ENCODE measurements at regions not wholly inside any gene's neighbourhood (a gene's known extent, or its start where the extent isn't known, plus 50 kb on each side); places are given as distances from the start of the nearest gene placed in this dataset.

GRCh38 chr14:58963873-58964597 lies 224.4 kb upstream of the DAAM1 start:
- Mint-ChIP-seq H3K36me3 (no peaks in the 10 kb centered on the region), H3K9me3 (peaks cover 2 to 5% of the 10 kb centered on the region in 2 donors), H3K27me3 (ENCODE audit: low read depth in 2 of 2) (no peaks in the 10 kb centered on the region), H3K4me1 (no peaks in the 10 kb centered on the region), H3K27ac (no peak overlapping the region), H3K4me3 (no peak overlapping the region)
- ATAC-seq = no peak
- H3K36me3 ChIP-seq (ENCODE audit: control insufficient read depth, insufficient read depth, low read length) = no peaks in the 10 kb centered on the region
- H3K4me3 ChIP-seq (ENCODE audit: low read length) = no peak overlapping the region
- DNase-seq = no peak
- no peaks in the 10 kb centered on the region for H3K4me1 ChIP-seq (ENCODE audit: control insufficient read depth, insufficient read depth, low read length)
- intact Hi-C loops (cut with micrococcal nuclease) = no loop called here
- H3K27ac ChIP-seq (ENCODE audit: low read length) = no peak overlapping the region
- 91% methylated on average over 4 of the region's 5 CpGs for WGBS (ENCODE audit: insufficient coverage)
- TF ChIP-seq CTCF (IDR thresholded peaks at IDR 0.05) = no peak
- H3K9me3 ChIP-seq (ENCODE audit: control insufficient read depth, insufficient read depth, low read length) = no peaks in the 10 kb centered on the region
- no peaks in the 10 kb centered on the region for H3K27me3 ChIP-seq (ENCODE audit: control insufficient read depth, insufficient read depth, low read length)

GRCh38 chr14:58964598-58964928 lies 223.9 kb upstream of the DAAM1 start:
- H3K9me3 ChIP-seq (ENCODE audit: control insufficient read depth, insufficient read depth, low read length) = no peaks in the 10 kb centered on the region
- Mint-ChIP-seq H3K4me3 (no peak overlapping the region), H3K9me3 (peaks cover 2 to 5% of the 10 kb centered on the region in 2 donors), H3K27ac (no peak overlapping the region), H3K36me3 (no peaks in the 10 kb centered on the region), H3K4me1 (no peaks in the 10 kb centered on the region), H3K27me3 (ENCODE audit: low read depth in 2 of 2) (no peaks in the 10 kb centered on the region)
- H3K4me1 ChIP-seq (ENCODE audit: control insufficient read depth, insufficient read depth, low read length) = no peaks in the 10 kb centered on the region
- no peaks in the 10 kb centered on the region for H3K36me3 ChIP-seq (ENCODE audit: control insufficient read depth, insufficient read depth, low read length)
- H3K27ac ChIP-seq (ENCODE audit: low read length) = no peak overlapping the region
- ATAC-seq = no peak
- no peak for DNase-seq
- no peaks in the 10 kb centered on the region for H3K27me3 ChIP-seq (ENCODE audit: control insufficient read depth, insufficient read depth, low read length)
- WGBS (ENCODE audit: insufficient coverage) = 98% methylated on average over 9 of the region's 9 CpGs
- TF ChIP-seq CTCF (IDR thresholded peaks at IDR 0.05) = no peak
- H3K4me3 ChIP-seq (ENCODE audit: low read length) = no peak overlapping the region
- intact Hi-C loops (cut with micrococcal nuclease) = no loop called here

- no peaks in the 10 kb centered on the region for H3K9me3 ChIP-seq (ENCODE audit: control insufficient read depth, insufficient read depth, low read length)
- ATAC-seq = no peak
- H3K27ac ChIP-seq (ENCODE audit: low read length) = no peak overlapping the region
- Mint-ChIP-seq H3K27me3 (ENCODE audit: low read depth in 2 of 2) (no peaks in the 10 kb centered on the region), H3K36me3 (no peaks in the 10 kb centered on the region), H3K4me3 (no peak overlapping the region), H3K4me1 (no peaks in the 10 kb centered on the region), H3K27ac (no peak overlapping the region), H3K9me3 (peaks cover 2 to 5% of the 10 kb centered on the region in 2 donors)
- no peak for DNase-seq
- no peak for TF ChIP-seq CTCF (IDR thresholded peaks at IDR 0.05)
- H3K36me3 ChIP-seq (ENCODE audit: control insufficient read depth, insufficient read depth, low read length) = no peaks in the 10 kb centered on the region
- 85% methylated on average over 1 of the region's 1 CpG for WGBS (ENCODE audit: insufficient coverage)
- no peaks in the 10 kb centered on the region for H3K27me3 ChIP-seq (ENCODE audit: control insufficient read depth, insufficient read depth, low read length)
- intact Hi-C loops (cut with micrococcal nuclease) = no loop called here
- H3K4me3 ChIP-seq (ENCODE audit: low read length) = no peak overlapping the region
- H3K4me1 ChIP-seq (ENCODE audit: control insufficient read depth, insufficient read depth, low read length) = no peaks in the 10 kb centered on the region
Observed at GRCh38 chr14:58965601-58966000, 222.9 kb upstream of the DAAM1 start.

DNA sequence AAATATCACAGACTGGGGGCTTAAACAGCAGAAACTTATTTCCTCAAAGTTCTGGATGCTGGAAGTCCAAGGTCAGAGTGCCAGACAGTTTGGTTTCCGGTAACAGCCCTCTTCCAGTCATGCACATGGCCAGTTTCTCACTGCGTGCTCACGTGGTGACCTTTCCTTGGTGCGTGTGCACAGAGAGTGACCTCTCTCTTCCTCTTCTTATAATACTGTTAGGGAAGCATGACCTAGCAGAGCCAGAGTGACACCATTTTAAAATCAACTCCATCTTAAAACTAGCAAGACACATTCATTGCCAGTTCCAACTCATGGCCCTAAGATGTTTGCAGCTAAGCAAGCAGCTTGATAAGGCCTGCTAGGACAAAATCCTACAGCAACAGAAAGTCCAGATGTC lies 221.5 kb upstream of the DAAM1 start:
- WGBS (ENCODE audit: insufficient coverage) = 90% methylated on average over 4 of the region's 4 CpGs

More for the DNA sequence above, 221.5 kb upstream of the DAAM1 start:
- Mint-ChIP-seq H3K27me3 (ENCODE audit: low read depth in 2 of 2) (no peaks in the 10 kb centered on the region), H3K9me3 (peaks cover 2 to 5% of the 10 kb centered on the region in 2 donors), H3K4me3 (no peak overlapping the region), H3K4me1 (no peaks in the 10 kb centered on the region), H3K36me3 (no peaks in the 10 kb centered on the region), H3K27ac (no peak overlapping the region)
- no peak overlapping the region for H3K4me3 ChIP-seq (ENCODE audit: low read length)
- no peak for TF ChIP-seq CTCF (IDR thresholded peaks at IDR 0.05)
- no peak overlapping the region for H3K27ac ChIP-seq (ENCODE audit: low read length)
- no peaks in the 10 kb centered on the region for H3K27me3 ChIP-seq (ENCODE audit: control insufficient read depth, insufficient read depth, low read length)
- H3K4me1 ChIP-seq (ENCODE audit: control insufficient read depth, insufficient read depth, low read length) = no peaks in the 10 kb centered on the region
- no peaks in the 10 kb centered on the region for H3K36me3 ChIP-seq (ENCODE audit: control insufficient read depth, insufficient read depth, low read length)
- no peak for DNase-seq
- H3K9me3 ChIP-seq (ENCODE audit: control insufficient read depth, insufficient read depth, low read length) = no peaks in the 10 kb centered on the region
- intact Hi-C loops (cut with micrococcal nuclease) = no loop called here
- ATAC-seq = no peak

Measured in natural killer cell (primary cell).